ENCODE measurements at regions not wholly inside any gene's neighbourhood (a gene's known extent, or its start where the extent isn't known, plus 50 kb on each side); places are given as distances from the start of the nearest gene placed in this dataset.

DNA sequence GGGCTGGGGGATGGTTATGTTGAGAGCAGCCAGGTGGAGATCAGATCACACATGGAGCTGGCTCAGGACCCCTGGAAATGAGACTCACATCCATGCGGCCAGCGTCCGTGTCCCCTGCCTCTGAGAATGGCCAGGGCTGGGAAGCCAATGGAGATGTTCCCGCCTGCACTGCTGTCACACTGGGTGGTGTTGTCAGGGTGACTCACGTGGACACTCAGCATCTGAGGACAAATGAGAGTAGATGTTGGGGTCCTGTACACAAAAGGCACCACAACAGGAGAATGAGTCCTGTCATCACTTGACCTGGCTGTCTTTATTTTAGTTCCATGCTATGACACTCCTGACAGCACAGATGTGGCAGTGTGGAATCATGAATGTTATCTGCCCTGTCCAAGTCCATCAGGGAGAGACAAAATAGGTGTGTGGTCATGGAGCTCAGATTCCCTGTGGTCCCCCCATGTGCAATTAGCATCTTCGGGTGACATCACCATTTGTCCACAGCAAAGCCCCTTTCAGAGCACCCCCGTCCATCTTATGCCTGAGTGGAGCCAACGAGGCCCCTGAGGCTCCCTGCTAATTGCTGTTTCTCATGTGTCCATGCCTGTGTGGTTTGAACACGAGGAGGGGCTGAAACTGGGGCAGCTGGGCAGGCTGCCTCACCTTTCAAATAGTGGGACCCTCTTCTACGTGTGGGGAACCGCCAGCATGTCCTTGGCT, 393.5 kb downstream of the AACS start:
- no peak for DNase-seq (ENCODE audit: low spot score)
- Histone ChIP-seq H3K23ac (ENCODE audit: low read depth, low read length, poor library complexity) (peak overlapping the region; percentile 35), H3K18ac (ENCODE audit: low read length) (peak overlapping the region; percentile 62), H3K36me3 (replicated peaks in 1 of 2; ENCODE audit: control insufficient read depth in 2 of 2, insufficient read depth in 2 of 2, low read length in 2 of 2) (no peaks in the 10 kb centered on the region), H4K91ac (ENCODE audit: low read depth, low read length, poor library complexity) (no peak overlapping the region), H2BK5ac (ENCODE audit: low read length) (no peak overlapping the region), H4K8ac (ENCODE audit: low read depth, low read length) (no peak overlapping the region), H3K4me1 (ENCODE audit: control insufficient read depth in 2 of 2, insufficient read depth in 1 of 2, low read depth in 1 of 2, low read length in 2 of 2) (peaks cover 0 to 30% of the 10 kb centered on the region in 2 donors), H3K4me2 (ENCODE audit: insufficient read depth, low read length, poor library complexity, severe bottlenecking) (no peak overlapping the region), H2BK15ac (ENCODE audit: low read length) (no peak overlapping the region), H2AFZ (ENCODE audit: low read length) (no peak overlapping the region), H3K4me3 (ENCODE audit: low read length in 2 of 2) (peak overlapping the region in 1 of 2 donors; percentile 43), H3K79me1 (ENCODE audit: low read depth, low read length) (no peaks in the 10 kb centered on the region), H2AK5ac (ENCODE audit: low read depth, low read length) (peak overlapping the region; percentile 39), H3K4ac (ENCODE audit: low read length) (no peak overlapping the region), H2BK120ac (ENCODE audit: low read depth, low read length) (no peak overlapping the region), H3K27me3 (ENCODE audit: control insufficient read depth in 3 of 3, insufficient read depth in 3 of 3, low read depth in 1 of 3, low read length in 3 of 3) (peaks cover 0 to 9% (median 0%) of the 10 kb centered on the region in 3 experiments), H2BK12ac (ENCODE audit: low read length) (no peak overlapping the region), H3K9me3 (replicated peaks in 1 of 2; ENCODE audit: control insufficient read depth in 2 of 2, insufficient read depth in 1 of 2, low read depth in 1 of 2, low read length in 2 of 2) (no peaks in the 10 kb centered on the region), H3K27ac (replicated peaks; ENCODE audit: low read length) (no peak overlapping the region), H3K14ac (ENCODE audit: low read length) (peak overlapping the region; percentile 49), H3K9ac (ENCODE audit: low read depth, low read length, poor library complexity) (no peak overlapping the region)
- no CpG with 5 or more reads among the region's 11 CpGs for WGBS, 2 donors (ENCODE audit: extremely low coverage in 2 of 2, insufficient read length in 2 of 2, insufficient replicate concordance in 1 of 2)

DNA sequence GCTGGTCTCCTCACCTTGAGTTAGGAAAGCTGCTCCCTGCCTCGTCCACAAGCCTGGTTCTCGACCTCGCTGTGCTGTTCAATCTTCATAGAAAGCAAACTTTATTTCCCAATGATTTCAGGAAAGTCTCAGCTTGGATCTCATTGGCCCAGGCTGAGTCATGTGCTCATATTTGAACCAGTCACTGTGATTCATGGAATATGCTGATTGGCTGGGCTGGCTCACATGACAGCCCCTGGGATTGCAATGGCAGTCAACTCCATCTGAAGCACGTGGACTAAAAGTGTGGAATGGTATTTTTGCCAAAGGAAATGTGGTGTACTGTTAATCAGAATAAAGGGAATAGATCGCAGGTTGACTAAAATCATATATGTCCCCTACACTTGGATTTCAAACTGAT, 396.6 kb downstream of the AACS start:
- H2BK12ac ChIP-seq (ENCODE audit: low read length) = no peak overlapping the region
- no peak overlapping the region for H3K23ac ChIP-seq (ENCODE audit: low read depth, low read length, poor library complexity)
- no peak overlapping the region for H2BK5ac ChIP-seq (ENCODE audit: low read length)
- DNase-seq (ENCODE audit: low spot score) = no peak
- H3K79me1 ChIP-seq (ENCODE audit: low read depth, low read length) = no peaks in the 10 kb centered on the region
- no peak overlapping the region for H3K4me2 ChIP-seq (ENCODE audit: insufficient read depth, low read length, poor library complexity, severe bottlenecking)
- no peaks in the 10 kb centered on the region for H3K27me3 ChIP-seq (ENCODE audit: control insufficient read depth in 3 of 3, insufficient read depth in 3 of 3, low read depth in 1 of 3, low read length in 3 of 3)
- H4K8ac ChIP-seq (ENCODE audit: low read depth, low read length) = no peak overlapping the region
- no peaks in the 10 kb centered on the region for H3K9me3 ChIP-seq (replicated peaks in 1 of 2; ENCODE audit: control insufficient read depth in 2 of 2, insufficient read depth in 1 of 2, low read depth in 1 of 2, low read length in 2 of 2)
- no CpG with 5 or more reads among the region's 5 CpGs for WGBS, 2 donors (ENCODE audit: extremely low coverage in 2 of 2, insufficient read length in 2 of 2, insufficient replicate concordance in 1 of 2)
- H3K14ac ChIP-seq (ENCODE audit: low read length) = no peak overlapping the region
- no peak overlapping the region for H3K27ac ChIP-seq (replicated peaks; ENCODE audit: low read length)
- no peak overlapping the region for H3K9ac ChIP-seq (ENCODE audit: low read depth, low read length, poor library complexity)
- H3K4me3 ChIP-seq (ENCODE audit: low read length in 2 of 2) = no peak overlapping the region
- no peak overlapping the region for H3K18ac ChIP-seq (ENCODE audit: low read length)
- no peak overlapping the region for H4K91ac ChIP-seq (ENCODE audit: low read depth, low read length, poor library complexity)
- H2BK120ac ChIP-seq (ENCODE audit: low read depth, low read length) = no peak overlapping the region
- H3K4ac ChIP-seq (ENCODE audit: low read length) = no peak overlapping the region
- no peak overlapping the region for H2BK15ac ChIP-seq (ENCODE audit: low read length)
- no peak overlapping the region for H2AFZ ChIP-seq (ENCODE audit: low read length)
- peaks cover 0 to 10% of the 10 kb centered on the region in 2 donors for H3K4me1 ChIP-seq (ENCODE audit: control insufficient read depth in 2 of 2, insufficient read depth in 1 of 2, low read depth in 1 of 2, low read length in 2 of 2)
- no peaks in the 10 kb centered on the region for H3K36me3 ChIP-seq (replicated peaks in 1 of 2; ENCODE audit: control insufficient read depth in 2 of 2, insufficient read depth in 2 of 2, low read length in 2 of 2)
- H2AK5ac ChIP-seq (ENCODE audit: low read depth, low read length) = no peak overlapping the region

DNA sequence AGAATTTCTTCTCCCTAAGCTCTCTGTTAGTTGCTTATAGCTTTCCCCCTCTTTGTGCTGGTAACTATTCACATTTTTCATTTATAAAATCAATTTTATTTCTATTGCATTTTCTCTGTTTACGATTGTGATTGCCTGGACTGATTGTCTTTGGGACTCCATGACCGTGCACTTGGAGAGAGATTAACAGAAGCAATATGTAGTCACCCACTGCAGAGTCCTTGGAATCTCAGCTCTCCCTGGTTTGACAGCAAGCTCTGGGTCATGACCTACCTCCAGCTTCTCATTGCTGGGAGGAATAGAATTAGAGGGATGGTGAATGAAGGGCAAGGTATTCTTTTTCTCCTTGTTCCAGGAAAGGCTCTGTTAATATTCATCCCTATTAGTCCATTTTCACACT, 398.2 kb downstream of the AACS start:
- no CpG with 5 or more reads among the region's 2 CpGs for WGBS, 2 donors (ENCODE audit: extremely low coverage in 2 of 2, insufficient read length in 2 of 2, insufficient replicate concordance in 1 of 2)

DNA sequence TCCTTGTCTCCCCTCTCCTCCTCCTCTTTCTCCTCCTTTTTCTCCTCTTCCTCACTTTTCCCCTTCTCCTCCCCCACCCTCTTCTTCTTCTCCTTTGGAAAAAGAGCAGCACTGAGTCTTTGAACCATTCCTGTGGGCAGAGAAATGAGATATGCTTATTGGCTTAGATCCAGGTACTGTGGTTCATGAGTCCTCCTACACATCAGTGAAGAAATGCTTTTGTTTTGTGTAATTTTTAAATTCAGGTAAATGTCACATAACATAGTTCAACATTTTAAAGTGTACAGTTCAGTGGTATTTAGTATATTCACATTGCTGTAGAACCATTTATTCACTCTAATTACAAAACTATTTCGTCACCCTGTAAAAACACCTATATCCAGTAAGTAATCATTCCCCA, 402.1 kb downstream of the AACS start:
- WGBS, 2 donors (ENCODE audit: extremely low coverage in 2 of 2, insufficient read length in 2 of 2, insufficient replicate concordance in 1 of 2) = 100% methylated on average over 1 of the region's 1 CpG; no CpG with 5 or more reads in 1 of the 2 donors
- Histone ChIP-seq H2AFZ (ENCODE audit: low read length) (no peak overlapping the region), H3K9ac (ENCODE audit: low read depth, low read length, poor library complexity) (no peak overlapping the region), H4K8ac (ENCODE audit: low read depth, low read length) (no peak overlapping the region), H3K4me1 (ENCODE audit: control insufficient read depth in 2 of 2, insufficient read depth in 1 of 2, low read depth in 1 of 2, low read length in 2 of 2) (peaks cover 0 to 5% of the 10 kb centered on the region in 2 donors), H2BK12ac (ENCODE audit: low read length) (no peak overlapping the region), H2BK5ac (ENCODE audit: low read length) (no peak overlapping the region), H4K91ac (ENCODE audit: low read depth, low read length, poor library complexity) (no peak overlapping the region), H3K23ac (ENCODE audit: low read depth, low read length, poor library complexity) (no peak overlapping the region), H3K27me3 (ENCODE audit: control insufficient read depth in 3 of 3, insufficient read depth in 3 of 3, low read depth in 1 of 3, low read length in 3 of 3) (no peaks in the 10 kb centered on the region), H2AK5ac (ENCODE audit: low read depth, low read length) (no peak overlapping the region), H3K14ac (ENCODE audit: low read length) (no peak overlapping the region), H3K9me3 (replicated peaks in 1 of 2; ENCODE audit: control insufficient read depth in 2 of 2, insufficient read depth in 1 of 2, low read depth in 1 of 2, low read length in 2 of 2) (no peaks in the 10 kb centered on the region), H3K4ac (ENCODE audit: low read length) (no peak overlapping the region), H3K4me3 (ENCODE audit: low read length in 2 of 2) (no peak overlapping the region), H3K4me2 (ENCODE audit: insufficient read depth, low read length, poor library complexity, severe bottlenecking) (no peak overlapping the region), H3K36me3 (replicated peaks in 1 of 2; ENCODE audit: control insufficient read depth in 2 of 2, insufficient read depth in 2 of 2, low read length in 2 of 2) (no peaks in the 10 kb centered on the region), H3K18ac (ENCODE audit: low read length) (no peak overlapping the region), H3K79me1 (ENCODE audit: low read depth, low read length) (no peaks in the 10 kb centered on the region), H2BK15ac (ENCODE audit: low read length) (no peak overlapping the region), H3K27ac (replicated peaks; ENCODE audit: low read length) (no peak overlapping the region), H2BK120ac (ENCODE audit: low read depth, low read length) (no peak overlapping the region)
- DNase-seq (ENCODE audit: low spot score) = no peak

More for the DNA sequence above, 398.2 kb downstream of the AACS start:
- Histone ChIP-seq H3K18ac (ENCODE audit: low read length) (no peak overlapping the region), H2AFZ (ENCODE audit: low read length) (no peak overlapping the region), H3K9me3 (replicated peaks in 1 of 2; ENCODE audit: control insufficient read depth in 2 of 2, insufficient read depth in 1 of 2, low read depth in 1 of 2, low read length in 2 of 2) (no peaks in the 10 kb centered on the region), H3K4me2 (ENCODE audit: insufficient read depth, low read length, poor library complexity, severe bottlenecking) (no peak overlapping the region), H2BK5ac (ENCODE audit: low read length) (no peak overlapping the region), H3K14ac (ENCODE audit: low read length) (no peak overlapping the region), H3K23ac (ENCODE audit: low read depth, low read length, poor library complexity) (no peak overlapping the region), H3K27ac (replicated peaks; ENCODE audit: low read length) (no peak overlapping the region), H3K27me3 (ENCODE audit: control insufficient read depth in 3 of 3, insufficient read depth in 3 of 3, low read depth in 1 of 3, low read length in 3 of 3) (no peaks in the 10 kb centered on the region), H3K9ac (ENCODE audit: low read depth, low read length, poor library complexity) (no peak overlapping the region), H3K4me3 (ENCODE audit: low read length in 2 of 2) (no peak overlapping the region), H3K4me1 (ENCODE audit: control insufficient read depth in 2 of 2, insufficient read depth in 1 of 2, low read depth in 1 of 2, low read length in 2 of 2) (peaks cover 0 to 5% of the 10 kb centered on the region in 2 donors), H4K8ac (ENCODE audit: low read depth, low read length) (no peak overlapping the region), H3K36me3 (replicated peaks in 1 of 2; ENCODE audit: control insufficient read depth in 2 of 2, insufficient read depth in 2 of 2, low read length in 2 of 2) (no peaks in the 10 kb centered on the region), H2BK12ac (ENCODE audit: low read length) (no peak overlapping the region), H4K91ac (ENCODE audit: low read depth, low read length, poor library complexity) (no peak overlapping the region), H2BK15ac (ENCODE audit: low read length) (no peak overlapping the region), H2BK120ac (ENCODE audit: low read depth, low read length) (no peak overlapping the region), H2AK5ac (ENCODE audit: low read depth, low read length) (no peak overlapping the region), H3K4ac (ENCODE audit: low read length) (no peak overlapping the region), H3K79me1 (ENCODE audit: low read depth, low read length) (no peaks in the 10 kb centered on the region)
- no peak for DNase-seq (ENCODE audit: low spot score)
